OCI-LY3 (cell line): ENCODE measurements at regions not wholly inside any gene's neighbourhood (a gene's known extent, or its start where the extent isn't known, plus 50 kb on each side); places are given as distances from the start of the nearest gene placed in this dataset.

Experiments used
- EZH2phosphoT487 ChIP-seq: fragments of 200-600 bp; shearing (Covaris generic); IDR thresholded peaks from 2 replicates; pipeline ENCODE4 v1.6.1; 2018; ENCODE audit warnings: antibody characterized with exemption, mixed run types, low read depth
- TF ChIP-seq, protein P1 (sequence below): fragments of 200-600, 300-600 bp; sonication (generic); IDR thresholded peaks from 2 replicates; pipeline ENCODE4 v1.5.1; 2014; ENCODE audit warnings: antibody characterized with exemption, low read length, low read depth

DNA sequence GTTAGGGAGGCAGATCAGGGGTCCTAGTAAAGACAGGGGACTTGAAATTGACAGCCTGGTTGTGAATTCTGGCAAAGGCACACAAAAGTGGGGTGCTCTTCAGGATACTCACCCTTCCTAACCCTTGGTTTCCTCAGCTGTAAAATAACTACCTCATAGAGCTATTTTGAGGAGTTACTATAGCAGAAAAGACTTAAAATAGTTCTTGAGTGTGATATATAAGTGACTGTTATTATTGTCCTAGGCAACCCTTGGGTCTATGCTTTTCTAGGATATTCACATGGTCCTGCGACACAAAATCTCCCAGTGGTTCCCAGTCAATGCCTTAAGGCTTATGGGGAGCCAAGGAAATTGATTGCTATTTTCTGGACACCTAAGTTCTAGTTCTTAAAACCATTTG lies 98.1 kb upstream of the NAMPT start:
- TF ChIP-seq, protein P1, sequence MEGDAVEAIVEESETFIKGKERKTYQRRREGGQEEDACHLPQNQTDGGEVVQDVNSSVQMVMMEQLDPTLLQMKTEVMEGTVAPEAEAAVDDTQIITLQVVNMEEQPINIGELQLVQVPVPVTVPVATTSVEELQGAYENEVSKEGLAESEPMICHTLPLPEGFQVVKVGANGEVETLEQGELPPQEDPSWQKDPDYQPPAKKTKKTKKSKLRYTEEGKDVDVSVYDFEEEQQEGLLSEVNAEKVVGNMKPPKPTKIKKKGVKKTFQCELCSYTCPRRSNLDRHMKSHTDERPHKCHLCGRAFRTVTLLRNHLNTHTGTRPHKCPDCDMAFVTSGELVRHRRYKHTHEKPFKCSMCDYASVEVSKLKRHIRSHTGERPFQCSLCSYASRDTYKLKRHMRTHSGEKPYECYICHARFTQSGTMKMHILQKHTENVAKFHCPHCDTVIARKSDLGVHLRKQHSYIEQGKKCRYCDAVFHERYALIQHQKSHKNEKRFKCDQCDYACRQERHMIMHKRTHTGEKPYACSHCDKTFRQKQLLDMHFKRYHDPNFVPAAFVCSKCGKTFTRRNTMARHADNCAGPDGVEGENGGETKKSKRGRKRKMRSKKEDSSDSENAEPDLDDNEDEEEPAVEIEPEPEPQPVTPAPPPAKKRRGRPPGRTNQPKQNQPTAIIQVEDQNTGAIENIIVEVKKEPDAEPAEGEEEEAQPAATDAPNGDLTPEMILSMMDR = no peak
- no peak for TF ChIP-seq EZH2phosphoT487
